ENCODE measurements at regions not wholly inside any gene's neighbourhood (a gene's known extent, or its start where the extent isn't known, plus 50 kb on each side); places are given as distances from the start of the nearest gene placed in this dataset.
"Not testable (repeated sequence)": the region's sequence is repeated elsewhere in the genome, so short reads cannot be mapped to it uniquely, and the experiment has no call there.

DNA sequence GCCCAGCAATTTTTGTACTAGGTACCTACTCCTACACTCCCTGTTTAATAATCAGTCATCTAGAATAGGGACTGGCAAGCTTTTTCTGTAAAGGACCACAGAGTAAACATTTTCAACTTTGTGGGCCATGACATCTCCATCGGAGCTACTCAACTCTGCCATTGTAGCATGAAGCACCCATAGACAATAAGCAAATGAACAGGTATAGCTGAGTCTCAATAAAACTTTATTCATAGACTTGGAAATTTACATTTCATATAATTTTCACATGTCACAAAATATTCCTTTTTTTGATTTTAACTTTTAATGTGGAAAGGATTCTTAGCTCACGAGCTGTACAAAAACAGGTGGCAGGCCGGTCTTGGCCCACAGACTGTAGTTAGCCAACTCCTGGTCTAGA, 345.8 kb downstream of the SOX9 start:
- Mint-ChIP-seq H3K27me3 (peaks cover 3% of the 10 kb centered on the region), H3K4me3 (no peak overlapping the region), H3K4me1 (peaks cover 4% of the 10 kb centered on the region), H3K36me3 (no peaks in the 10 kb centered on the region), H3K9me3 (no peaks in the 10 kb centered on the region), H3K27ac (no peak overlapping the region)
- ATAC-seq (ENCODE audit: low read depth) (no peak), DNase-seq (ENCODE audit: low spot score in 2 of 2) (no peak)

DNA sequence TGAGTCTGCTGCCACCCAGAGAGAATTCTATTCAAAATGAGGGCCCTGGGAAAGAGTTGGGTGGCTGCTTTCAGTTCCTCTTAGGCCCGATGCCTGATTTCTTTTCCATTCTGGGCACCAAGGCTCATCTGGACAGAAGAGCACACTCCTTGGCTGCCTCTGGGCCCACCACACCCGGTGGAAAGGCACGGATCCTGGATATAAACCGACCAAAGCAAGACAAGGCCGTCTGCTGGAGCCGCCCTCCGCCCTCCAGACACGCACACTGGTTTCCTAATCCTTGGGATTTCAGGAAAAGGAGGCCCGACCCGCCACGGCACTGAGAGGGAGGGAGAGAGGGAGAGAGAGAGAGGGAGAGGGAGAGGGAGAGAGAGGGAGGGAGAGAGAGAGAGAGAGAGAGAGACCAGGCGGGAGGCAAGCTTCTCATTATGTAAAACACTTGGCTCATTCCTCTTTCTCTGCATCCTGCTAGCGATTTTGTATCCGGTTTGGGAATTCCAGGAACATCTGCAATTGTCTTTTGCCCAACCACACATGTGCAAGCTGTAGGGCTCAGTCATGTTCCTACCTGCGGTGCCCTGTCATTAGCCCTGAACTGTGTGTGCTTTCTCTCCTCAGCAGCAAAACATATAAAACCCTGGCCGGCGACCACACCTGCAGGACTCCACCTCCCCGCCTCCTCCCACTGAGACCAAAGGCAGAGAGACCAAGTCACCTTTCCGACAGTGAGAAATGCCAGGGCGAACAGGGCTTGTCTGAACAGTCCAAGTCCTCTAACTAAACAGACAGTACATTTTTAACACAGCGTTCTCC, 347.2 kb downstream of the SOX9 start:
- Mint-ChIP-seq H3K4me1 (peaks cover 4% of the 10 kb centered on the region), H3K4me3 (no peak overlapping the region), H3K36me3 (no peaks in the 10 kb centered on the region), H3K27me3 (peaks cover 3% of the 10 kb centered on the region), H3K27ac (no peak overlapping the region), H3K9me3 (no peaks in the 10 kb centered on the region)
- DNase-seq (ENCODE audit: low spot score in 2 of 2): no peak
- ATAC-seq (ENCODE audit: low read depth): no peak

DNA sequence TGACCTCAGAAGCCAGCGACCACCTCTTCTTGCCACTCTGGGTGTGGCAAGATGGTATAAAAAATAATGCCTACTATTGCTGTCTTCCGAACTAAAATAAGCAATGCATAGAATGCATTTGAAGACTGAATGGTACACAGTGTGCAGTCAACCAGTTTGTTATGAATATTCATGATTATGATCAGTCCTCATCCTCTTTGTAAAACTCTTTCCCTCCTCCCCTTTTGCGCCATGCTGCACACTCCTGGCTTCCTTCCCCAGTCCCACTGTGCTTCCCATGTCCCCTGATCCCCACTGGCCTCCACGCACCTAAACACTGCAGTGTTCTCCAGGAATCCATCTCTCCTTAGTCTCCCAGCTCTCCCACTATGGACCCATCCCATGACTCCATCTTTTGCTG, 348.0 kb downstream of the SOX9 start:
- Mint-ChIP-seq H3K4me1 (peaks cover 4% of the 10 kb centered on the region), H3K27ac (no peak overlapping the region), H3K9me3 (no peaks in the 10 kb centered on the region), H3K27me3 (peaks cover 3% of the 10 kb centered on the region), H3K4me3 (no peak overlapping the region), H3K36me3 (no peaks in the 10 kb centered on the region)
- DNase-seq (ENCODE audit: low spot score in 2 of 2): no peak
- ATAC-seq (ENCODE audit: low read depth): no peak

DNA sequence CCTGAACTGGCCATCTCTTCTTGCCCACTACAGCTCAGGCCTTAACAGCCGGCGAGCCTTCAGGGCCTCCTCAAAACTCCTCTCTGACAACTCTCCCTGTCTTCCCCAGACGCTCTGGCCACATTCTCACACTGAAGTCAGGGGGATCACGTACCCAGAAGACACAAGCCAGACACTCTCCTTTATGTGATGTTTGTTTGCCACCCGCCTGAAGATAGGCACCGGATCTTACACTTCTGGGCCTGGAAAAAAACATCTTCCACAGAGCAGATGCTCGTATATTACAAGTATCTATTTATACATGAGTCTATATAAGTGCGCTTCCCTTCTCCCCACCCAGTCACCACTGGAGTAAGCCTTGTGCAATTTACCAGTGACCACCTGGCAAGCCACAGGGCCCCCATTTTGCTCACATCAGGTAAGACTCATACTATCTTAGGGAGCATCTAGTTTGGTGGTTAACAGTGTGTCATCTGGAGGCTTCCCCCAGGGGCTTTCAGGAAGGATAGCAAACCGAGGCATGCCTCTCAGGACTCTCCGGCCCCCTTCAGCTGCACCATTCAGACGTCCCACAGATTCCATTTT, 349.4 kb downstream of the SOX9 start:
- Mint-ChIP-seq H3K9me3 (peaks cover 2% of the 10 kb centered on the region), H3K36me3 (no peaks in the 10 kb centered on the region), H3K27me3 (peaks cover 3% of the 10 kb centered on the region), H3K27ac (no peak overlapping the region), H3K4me1 (peaks cover 4% of the 10 kb centered on the region), H3K4me3 (no peak overlapping the region)
- DNase-seq (ENCODE audit: low spot score in 2 of 2) (no peak), ATAC-seq (ENCODE audit: low read depth) (no peak)

DNA sequence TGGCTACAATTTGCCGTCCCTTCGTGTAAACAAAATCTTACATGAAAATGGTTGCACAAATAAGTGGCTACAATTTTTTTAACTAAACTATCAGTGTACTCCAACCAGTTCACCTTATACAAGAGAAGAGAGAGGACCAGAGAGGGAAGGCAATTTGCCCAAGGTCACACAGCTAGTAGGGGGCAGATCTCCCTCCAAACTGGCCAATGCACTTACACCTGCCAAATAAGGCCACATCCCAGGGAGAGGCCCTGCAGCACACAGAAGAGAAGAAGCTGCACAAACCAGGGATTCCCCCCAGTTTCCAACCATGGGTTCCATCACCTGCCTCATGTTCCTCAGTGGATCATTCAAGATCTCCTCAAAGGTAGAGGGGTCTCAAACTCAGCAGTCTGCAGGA, 349.9 kb downstream of the SOX9 start:
- DNase-seq (ENCODE audit: low spot score in 2 of 2) (no peak), ATAC-seq (ENCODE audit: low read depth) (no peak)
- Mint-ChIP-seq H3K27ac (no peak overlapping the region), H3K27me3 (peaks cover 2% of the 10 kb centered on the region), H3K4me3 (no peak overlapping the region), H3K4me1 (peaks cover under 1% of the 10 kb centered on the region), H3K9me3 (peaks cover 2% of the 10 kb centered on the region), H3K36me3 (no peaks in the 10 kb centered on the region)

DNA sequence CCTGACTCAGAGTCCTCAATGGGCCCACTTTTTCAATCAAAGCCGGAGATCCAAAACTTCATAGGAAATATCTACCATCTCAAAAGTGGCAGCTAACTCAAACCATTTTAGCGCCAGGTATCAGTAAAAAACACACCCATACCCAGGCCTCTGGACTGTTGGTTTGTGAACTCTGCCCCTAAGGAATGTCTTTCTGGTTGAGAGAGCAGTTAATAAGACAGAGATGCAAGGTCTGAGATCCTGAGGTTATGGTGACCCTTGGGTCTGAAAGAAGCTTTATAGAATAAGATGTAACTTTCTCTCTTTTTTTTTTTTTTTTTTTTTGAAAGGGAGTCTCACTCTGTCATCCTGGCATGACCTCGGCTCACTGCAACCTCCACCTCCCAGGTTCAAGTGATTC, 350.5 kb downstream of the SOX9 start:
- Mint-ChIP-seq H3K9me3 (peaks cover 2% of the 10 kb centered on the region), H3K27me3 (no peaks in the 10 kb centered on the region), H3K4me3 (no peak overlapping the region), H3K27ac (no peak overlapping the region), H3K4me1 (no peaks in the 10 kb centered on the region), H3K36me3 (no peaks in the 10 kb centered on the region)
- ATAC-seq (ENCODE audit: low read depth): no peak
- DNase-seq (ENCODE audit: low spot score in 2 of 2): no peak

DNA sequence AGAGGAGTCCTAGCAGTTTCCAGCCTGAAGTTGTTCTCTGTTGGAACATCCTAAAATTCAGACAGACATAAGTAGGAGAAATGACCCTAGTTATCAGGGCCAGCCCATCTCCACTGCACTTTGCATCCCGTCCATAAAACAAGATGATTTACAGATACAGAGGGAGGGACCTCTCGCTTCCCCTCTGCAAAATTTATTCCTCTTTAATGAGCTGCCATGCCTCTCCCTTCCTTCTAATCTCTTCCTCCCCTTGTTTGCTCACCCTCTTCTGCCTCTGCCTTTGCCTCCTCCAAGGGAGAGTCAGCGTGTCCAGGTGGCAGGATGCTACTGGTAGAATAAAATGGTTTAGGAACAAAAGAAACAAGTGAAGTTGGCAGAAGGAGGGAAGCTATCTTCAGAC, 351.3 kb downstream of the SOX9 start:
- H3K9me3 Mint-ChIP-seq: peaks cover 3% of the 10 kb centered on the region
- DNase-seq (ENCODE audit: low spot score in 2 of 2): no peak
- ATAC-seq (ENCODE audit: low read depth): no peak
- H3K4me3 Mint-ChIP-seq: no peak overlapping the region
- H3K27me3 Mint-ChIP-seq: peaks cover 2% of the 10 kb centered on the region
- H3K4me1 Mint-ChIP-seq: no peaks in the 10 kb centered on the region
- no peaks in the 10 kb centered on the region for H3K36me3 Mint-ChIP-seq
- no peak overlapping the region for H3K27ac Mint-ChIP-seq

DNA sequence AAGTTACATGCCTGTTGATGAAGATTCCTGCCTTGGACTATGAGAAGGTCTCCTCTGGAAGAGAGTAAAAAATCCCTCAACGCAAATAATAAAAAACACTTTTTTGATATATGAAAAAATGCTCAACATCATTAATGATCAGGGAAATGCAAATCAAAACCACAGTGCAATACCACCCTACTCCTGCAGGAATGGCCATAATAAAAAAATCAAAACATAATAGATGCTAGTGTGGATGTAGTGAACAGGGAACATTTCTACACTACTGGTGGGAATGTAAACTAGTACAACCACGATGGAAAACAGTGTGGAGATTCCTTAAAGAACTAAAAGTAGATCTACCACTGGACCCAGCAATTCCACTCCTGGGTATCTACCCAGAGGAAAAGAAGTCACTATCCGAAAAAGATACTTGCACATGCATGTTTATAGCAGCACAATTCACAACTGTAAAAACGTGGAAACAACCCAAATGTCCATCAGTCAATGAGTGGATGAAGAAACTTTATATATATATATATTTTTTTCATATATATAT, 352.1 kb downstream of the SOX9 start:
- not testable (repeated sequence) for H3K27ac Mint-ChIP-seq; DNase-seq (ENCODE audit: low spot score in 2 of 2); H3K27me3 Mint-ChIP-seq; ATAC-seq (ENCODE audit: low read depth); H3K4me1 Mint-ChIP-seq; H3K36me3 Mint-ChIP-seq; H3K4me3 Mint-ChIP-seq; H3K9me3 Mint-ChIP-seq

DNA sequence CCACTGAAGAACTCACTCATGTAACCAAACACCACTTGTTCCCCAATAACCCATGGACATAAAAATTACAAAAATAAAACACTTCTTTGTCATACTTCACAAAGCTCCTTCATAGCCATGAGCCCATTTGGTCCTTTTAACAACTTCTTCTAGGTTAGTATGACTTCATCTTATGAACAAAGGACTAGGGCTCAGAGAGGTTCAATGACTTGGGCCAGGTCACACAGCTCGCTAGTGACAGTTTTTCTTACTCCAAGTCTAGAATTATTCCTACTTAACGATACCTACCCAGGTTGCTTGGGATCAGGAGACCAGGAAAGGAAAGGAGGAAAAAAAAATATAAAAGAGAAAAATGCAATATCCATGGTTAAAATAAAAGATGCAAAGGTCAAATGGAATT, 353.4 kb downstream of the SOX9 start:
- ATAC-seq (ENCODE audit: low read depth) (no peak), DNase-seq (ENCODE audit: low spot score in 2 of 2) (no peak)
- Mint-ChIP-seq H3K4me3 (no peak overlapping the region), H3K4me1 (no peaks in the 10 kb centered on the region), H3K9me3 (peaks cover 3% of the 10 kb centered on the region), H3K27ac (no peak overlapping the region), H3K27me3 (peaks cover 2% of the 10 kb centered on the region), H3K36me3 (no peaks in the 10 kb centered on the region)

- no peak for ATAC-seq (ENCODE audit: low read depth)
- Mint-ChIP-seq H3K27me3 (peaks cover 2% of the 10 kb centered on the region), H3K36me3 (no peaks in the 10 kb centered on the region), H3K9me3 (peaks cover 3% of the 10 kb centered on the region), H3K4me3 (no peak overlapping the region), H3K4me1 (no peaks in the 10 kb centered on the region), H3K27ac (no peak overlapping the region)
- DNase-seq (ENCODE audit: low spot score in 2 of 2): no peak
These were observed 354.1 kb downstream of the SOX9 start for GRCh38 chr17:72474719-72475477.

- Mint-ChIP-seq H3K4me3 (no peak overlapping the region), H3K36me3 (no peaks in the 10 kb centered on the region), H3K27me3 (peaks cover 2% of the 10 kb centered on the region), H3K9me3 (peaks cover 3% of the 10 kb centered on the region), H3K4me1 (no peaks in the 10 kb centered on the region), H3K27ac (no peak overlapping the region)
- no peak for ATAC-seq (ENCODE audit: low read depth)
- no peak for DNase-seq (ENCODE audit: low spot score in 2 of 2)
These were observed 355.3 kb downstream of the SOX9 start for GRCh38 chr17:72476134-72476533.

GRCh38 chr17:72476575-72476986, 355.8 kb downstream of the SOX9 start:
- no peak overlapping the region for H3K27ac Mint-ChIP-seq
- ATAC-seq (ENCODE audit: low read depth): no peak
- H3K27me3 Mint-ChIP-seq: peaks cover 2% of the 10 kb centered on the region
- H3K9me3 Mint-ChIP-seq: peaks cover 3% of the 10 kb centered on the region
- no peak for DNase-seq (ENCODE audit: low spot score in 2 of 2)
- no peaks in the 10 kb centered on the region for H3K36me3 Mint-ChIP-seq
- no peaks in the 10 kb centered on the region for H3K4me1 Mint-ChIP-seq
- no peak overlapping the region for H3K4me3 Mint-ChIP-seq

DNA sequence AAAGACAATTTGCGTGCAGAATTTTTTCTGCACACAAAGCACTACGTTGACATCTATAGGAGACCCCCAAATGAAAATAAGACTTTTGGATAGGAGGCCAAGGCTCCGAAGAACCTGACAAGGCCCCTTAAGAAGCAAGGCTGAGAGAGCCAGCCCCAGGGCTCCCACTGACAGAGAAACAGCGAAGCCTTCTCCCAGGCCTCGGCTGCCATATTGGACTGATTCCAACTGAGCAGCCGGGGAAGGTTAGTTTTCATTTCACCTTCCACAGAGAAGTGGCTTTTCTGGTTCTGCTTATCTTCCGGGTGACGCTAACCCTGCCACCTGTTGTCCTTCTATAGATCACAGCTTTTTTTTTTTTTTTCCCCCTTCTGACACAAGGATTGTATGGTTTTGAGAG, 356.7 kb downstream of the SOX9 start:
- peaks cover 3% of the 10 kb centered on the region for H3K9me3 Mint-ChIP-seq
- H3K27ac Mint-ChIP-seq: no peak overlapping the region
- no peak overlapping the region for H3K4me3 Mint-ChIP-seq
- DNase-seq (ENCODE audit: low spot score in 2 of 2) (no peak), ATAC-seq (ENCODE audit: low read depth) (no peak)
- peaks cover 2% of the 10 kb centered on the region for H3K27me3 Mint-ChIP-seq
- no peaks in the 10 kb centered on the region for H3K4me1 Mint-ChIP-seq
- no peaks in the 10 kb centered on the region for H3K36me3 Mint-ChIP-seq

DNA sequence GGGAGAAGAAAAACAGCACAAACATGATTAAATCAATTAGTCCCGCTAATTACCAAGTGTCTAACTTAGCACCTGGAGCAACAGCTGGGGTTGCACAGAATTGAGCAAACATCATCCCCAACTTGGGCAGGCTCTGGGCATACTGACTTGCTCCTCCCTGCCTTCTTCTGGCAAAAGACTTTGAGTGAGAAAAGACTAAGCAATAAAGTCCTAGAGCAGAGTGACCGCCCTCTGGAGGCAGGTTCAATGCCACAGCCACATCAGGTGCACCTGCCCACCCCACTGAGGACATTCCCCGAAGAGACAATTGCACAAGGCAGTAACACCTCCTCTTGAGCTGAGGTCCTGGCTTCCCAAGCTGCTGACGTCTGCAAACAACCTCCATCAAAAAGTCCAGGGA, 358.3 kb downstream of the SOX9 start:
- Mint-ChIP-seq H3K9me3 (peaks cover 3% of the 10 kb centered on the region), H3K27ac (no peak overlapping the region), H3K4me3 (no peak overlapping the region), H3K27me3 (peaks cover 4% of the 10 kb centered on the region), H3K4me1 (no peaks in the 10 kb centered on the region), H3K36me3 (no peaks in the 10 kb centered on the region)
- ATAC-seq (ENCODE audit: low read depth): no peak
- DNase-seq (ENCODE audit: low spot score in 2 of 2): no peak
